Psoas muscle (tissue), 7 donors: ENCODE measurements at regions not wholly inside any gene's neighbourhood (a gene's known extent, or its start where the extent isn't known, plus 50 kb on each side); places are given as distances from the start of the nearest gene placed in this dataset.

Experiments
- ATAC-seq, 4 donors: fragments of 200-7000 bp; cut with Tn5 transposase; one replicate each; pipeline ENCODE4 v1.9.1; 2020; ENCODE audit warnings: moderate library complexity in 3 of 4, mild to moderate bottlenecking in 2 of 4
- DNase-seq, 2 donors: peaks; one replicate each; pipeline ENCODE4 v3.0.0-alpha.2; 2020
- H3K27ac ChIP-seq: fragments of 200-600 bp; one replicate; pipeline ENCODE4 v1.8.0; 2022
- H3K27me3 ChIP-seq, 3 donors: fragments of 200-600 bp in 1 of 3; one replicate each; pipeline versions ENCODE4 v1.6.1 to v1.8.0; 2013 to 2022; ENCODE audit warnings: low read length in 2 of 3, mild to moderate bottlenecking in 2 of 3, moderate library complexity in 1 of 3; ENCODE audit not compliant: insufficient read depth in 3 of 3
- H3K36me3 ChIP-seq, 2 donors: fragments of 200-600 bp in 1 of 2; one replicate each; pipeline versions ENCODE4 v1.6.1 to v1.8.0; 2013 to 2022; ENCODE audit warnings: low read depth in 1 of 2, mild to moderate bottlenecking in 1 of 2, moderate library complexity in 1 of 2; ENCODE audit not compliant: insufficient read depth in 1 of 2
- H3K4me1 ChIP-seq: fragments of 200-600 bp; one replicate; pipeline ENCODE4 v1.8.0; 2022
- H3K4me3 ChIP-seq: fragments of 200-600 bp; one replicate; pipeline ENCODE4 v1.8.0; 2022; ENCODE audit warnings: mild to moderate bottlenecking
- H3K9me3 ChIP-seq: fragments of 200-600 bp; one replicate; pipeline ENCODE4 v1.8.0; 2022
- CTCF ChIP-seq: fragments of 200-600 bp; IDR thresholded peaks from one replicate; pipeline ENCODE4 v1.8.0; 2022; ENCODE audit warnings: antibody characterized with exemption
- WGBS, 3 donors: extraction: QIAGEN DNeasy Blood & Tissue Kit; methylation state at CpG; one replicate each; pipeline versions ENCODE4 v1.1.6 to v1.1.7; 2013; 5-methylcytosine and 5-hydroxymethylcytosine counted together
- intact Hi-C, 2 donors: fragments of 100-400 bp; cut with DNase I; formaldehyde crosslinking; loops; one replicate each; pipeline versions ENCODE4 v1.11.0 to v1.14.2; 2022
- donor health status: healthy with polysubstance abuse.
- donor health status: DM: no; HTN: no; CAD: no; lungs with moderate emphysema.
- donor health status: Bipolar disorder and iron deficiency.
- donor health status: healthy.
- donor health status: DM: yes; HTN: yes; CAD: no.
- donor health status: DM: no; HTN: no; CAD: no.
- donor health status: DM: yes; HTN: yes; CAD: no.

GRCh38 chr2:40043641-40044040, 264.6 kb upstream of the THUMPD2 start:
- no peak for TF ChIP-seq CTCF
- no peak overlapping the region for H3K27ac ChIP-seq
- H3K27me3 ChIP-seq = peaks cover 0 to 3% (median 0%) of the 10 kb centered on the region in 3 donors
- ATAC-seq (no peak), DNase-seq (no peak)
- no peak overlapping the region for H3K4me3 ChIP-seq
- H3K9me3 ChIP-seq = no peaks in the 10 kb centered on the region
- H3K36me3 ChIP-seq = no peaks in the 10 kb centered on the region
- WGBS, 3 donors = 93 to 94% (median 93%) methylated on average over 5 of the region's 5 CpGs
- no peaks in the 10 kb centered on the region for H3K4me1 ChIP-seq
- intact Hi-C loops = no loop called here

GRCh38 chr2:40043191-40043590, 264.1 kb upstream of the THUMPD2 start:
- no peak for TF ChIP-seq CTCF
- ATAC-seq (no peak), DNase-seq (no peak)
- Histone ChIP-seq H3K4me3 (no peak overlapping the region), H3K27me3 (peaks cover 0 to 3% (median 0%) of the 10 kb centered on the region in 3 donors), H3K4me1 (no peaks in the 10 kb centered on the region), H3K27ac (no peak overlapping the region), H3K9me3 (no peaks in the 10 kb centered on the region), H3K36me3 (no peaks in the 10 kb centered on the region)
- intact Hi-C loops = no loop called here
- WGBS, 3 donors = 86 to 89% (median 88%) methylated on average over 4 of the region's 4 CpGs

GRCh38 chr2:40041422-40042382, 262.6 kb upstream of the THUMPD2 start:
- no peaks in the 10 kb centered on the region for H3K9me3 ChIP-seq
- DNase-seq = no peak
- no peaks in the 10 kb centered on the region for H3K36me3 ChIP-seq
- no peak overlapping the region for H3K27ac ChIP-seq
- WGBS, 3 donors = 26 to 32% (median 28%) methylated on average over 6 of the region's 6 CpGs
- H3K27me3 ChIP-seq = peaks cover 0 to 3% (median 0%) of the 10 kb centered on the region in 3 donors
- no peak for TF ChIP-seq CTCF
- ATAC-seq = no peak
- intact Hi-C loops = no loop called here
- no peak overlapping the region for H3K4me3 ChIP-seq
- H3K4me1 ChIP-seq = no peaks in the 10 kb centered on the region

DNA sequence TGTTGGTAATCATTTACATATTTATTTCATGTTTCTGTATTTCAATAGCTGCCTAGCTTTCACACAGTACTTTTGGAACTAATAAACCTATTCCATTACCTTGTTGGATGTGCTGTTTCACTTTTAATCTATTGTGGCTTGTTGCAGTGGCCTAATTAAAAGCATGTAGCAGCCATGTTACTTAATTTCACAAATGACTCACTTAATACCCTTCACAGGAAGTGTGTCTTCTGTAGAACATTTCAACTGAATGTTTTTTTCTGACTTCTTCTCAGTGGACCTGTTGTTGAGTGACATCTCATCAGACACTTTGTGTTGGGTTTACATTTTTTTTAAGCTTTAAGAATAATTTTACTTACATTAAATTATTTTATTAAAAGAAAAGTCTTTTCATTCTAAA, 260.5 kb upstream of the THUMPD2 start:
- intact Hi-C loops = no loop called here
- no peak overlapping the region for H3K4me3 ChIP-seq
- no peak for TF ChIP-seq CTCF
- H3K4me1 ChIP-seq = no peaks in the 10 kb centered on the region
- H3K9me3 ChIP-seq = no peaks in the 10 kb centered on the region
- H3K36me3 ChIP-seq = no peaks in the 10 kb centered on the region
- DNase-seq (no peak), ATAC-seq (no peak)
- peaks cover 0 to 3% (median 0%) of the 10 kb centered on the region in 3 donors for H3K27me3 ChIP-seq
- H3K27ac ChIP-seq = no peak overlapping the region
